ENCODE measurements at regions not wholly inside any gene's neighbourhood (a gene's known extent, or its start where the extent isn't known, plus 50 kb on each side); places are given as distances from the start of the nearest gene placed in this dataset.
"Not testable (repeated sequence)": the region's sequence is repeated elsewhere in the genome, so short reads cannot be mapped to it uniquely, and the experiment has no call there.

DNA sequence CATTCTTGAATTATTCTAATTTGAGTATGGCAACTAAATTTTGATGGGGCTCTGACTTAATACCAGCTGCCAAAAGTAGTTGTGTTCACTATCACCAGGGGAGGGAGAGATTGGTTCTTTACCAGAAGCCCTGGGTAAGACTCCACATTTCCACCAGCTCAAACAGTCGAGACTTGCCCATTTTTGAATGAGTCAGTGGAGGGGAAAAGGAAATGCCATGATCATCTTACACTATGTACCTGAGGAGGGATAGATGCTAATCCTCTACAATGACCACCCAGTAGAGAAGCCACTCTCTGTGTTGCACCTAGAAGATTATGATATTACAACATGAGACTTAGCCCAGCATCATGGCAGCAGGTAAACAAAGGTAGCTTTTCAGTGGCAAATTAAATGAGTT, 77.0 kb upstream of the SGK1 start:
- Histone ChIP-seq H3K27me3 (no peaks in the 10 kb centered on the region), H3K36me3 (no peaks in the 10 kb centered on the region), H3K9me3 (no peaks in the 10 kb centered on the region), H3K27ac (no peak overlapping the region), H3K4me1 (no peaks in the 10 kb centered on the region), H3K4me3 (no peak overlapping the region), H3K9ac (ENCODE audit: low read depth in 2 of 2, low read length in 2 of 2) (no peak overlapping the region)
- intact Hi-C loops (cut with DNase I) = no loop called here
- no peak for DNase-seq
- TF ChIP-seq, protein P1, sequence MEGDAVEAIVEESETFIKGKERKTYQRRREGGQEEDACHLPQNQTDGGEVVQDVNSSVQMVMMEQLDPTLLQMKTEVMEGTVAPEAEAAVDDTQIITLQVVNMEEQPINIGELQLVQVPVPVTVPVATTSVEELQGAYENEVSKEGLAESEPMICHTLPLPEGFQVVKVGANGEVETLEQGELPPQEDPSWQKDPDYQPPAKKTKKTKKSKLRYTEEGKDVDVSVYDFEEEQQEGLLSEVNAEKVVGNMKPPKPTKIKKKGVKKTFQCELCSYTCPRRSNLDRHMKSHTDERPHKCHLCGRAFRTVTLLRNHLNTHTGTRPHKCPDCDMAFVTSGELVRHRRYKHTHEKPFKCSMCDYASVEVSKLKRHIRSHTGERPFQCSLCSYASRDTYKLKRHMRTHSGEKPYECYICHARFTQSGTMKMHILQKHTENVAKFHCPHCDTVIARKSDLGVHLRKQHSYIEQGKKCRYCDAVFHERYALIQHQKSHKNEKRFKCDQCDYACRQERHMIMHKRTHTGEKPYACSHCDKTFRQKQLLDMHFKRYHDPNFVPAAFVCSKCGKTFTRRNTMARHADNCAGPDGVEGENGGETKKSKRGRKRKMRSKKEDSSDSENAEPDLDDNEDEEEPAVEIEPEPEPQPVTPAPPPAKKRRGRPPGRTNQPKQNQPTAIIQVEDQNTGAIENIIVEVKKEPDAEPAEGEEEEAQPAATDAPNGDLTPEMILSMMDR (IDR thresholded peaks at IDR 0.05) = no peak

DNA sequence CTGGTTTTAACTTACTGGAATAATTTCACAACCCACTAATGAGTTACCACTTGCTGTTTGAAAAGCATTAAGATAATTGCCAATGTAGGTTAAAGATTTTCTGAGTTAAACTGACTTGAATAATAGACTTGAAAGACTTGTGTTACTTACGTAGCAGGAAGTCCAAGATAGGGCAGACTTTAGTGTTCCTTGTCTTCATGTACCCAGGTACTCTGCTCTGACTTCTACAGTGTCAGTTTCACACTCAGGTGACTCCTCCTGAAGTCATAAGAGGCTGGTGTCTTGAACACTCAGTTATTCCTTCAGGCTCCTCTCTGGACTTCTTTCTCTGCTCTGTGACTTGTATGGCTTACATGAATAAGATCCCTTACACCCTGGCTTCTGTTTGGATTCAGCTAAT, 76.3 kb upstream of the SGK1 start:
- Histone ChIP-seq H3K9me3 (no peaks in the 10 kb centered on the region), H3K4me3 (no peak overlapping the region), H3K36me3 (no peaks in the 10 kb centered on the region), H3K9ac (ENCODE audit: low read depth in 2 of 2, low read length in 2 of 2) (no peak overlapping the region), H3K27me3 (no peaks in the 10 kb centered on the region), H3K4me1 (no peaks in the 10 kb centered on the region), H3K27ac (no peak overlapping the region)
- intact Hi-C loops (cut with DNase I) = no loop called here
- DNase-seq = no peak
- TF ChIP-seq, protein P1 (IDR thresholded peaks at IDR 0.05) = no peak

DNA sequence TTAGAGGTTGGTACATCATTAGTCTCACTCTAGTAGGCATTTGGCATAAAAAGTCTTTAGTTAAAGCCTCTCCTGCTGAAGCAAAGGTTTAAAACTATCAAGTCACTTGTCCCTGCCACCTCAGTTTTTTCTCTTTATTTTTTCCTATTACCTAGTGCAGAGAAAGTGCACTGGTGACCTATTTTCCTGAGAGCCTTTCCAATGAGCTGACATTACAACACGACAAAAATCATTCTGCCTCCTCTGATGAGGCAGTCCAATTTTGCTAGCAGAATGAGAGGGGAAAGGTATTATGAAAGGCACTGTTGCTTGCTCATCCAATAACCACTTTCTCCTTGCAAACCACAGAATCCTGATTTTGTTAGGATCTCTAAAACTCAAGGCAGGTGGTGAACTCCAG, 73.3 kb upstream of the SGK1 start:
- Histone ChIP-seq H3K4me3 (no peak overlapping the region), H3K4me1 (no peaks in the 10 kb centered on the region), H3K9ac (ENCODE audit: low read depth in 2 of 2, low read length in 2 of 2) (no peak overlapping the region), H3K9me3 (no peaks in the 10 kb centered on the region), H3K27ac (no peak overlapping the region), H3K27me3 (no peaks in the 10 kb centered on the region), H3K36me3 (no peaks in the 10 kb centered on the region)
- TF ChIP-seq, protein P1 (IDR thresholded peaks at IDR 0.05) = no peak
- DNase-seq = no peak
- intact Hi-C loops (cut with DNase I) = no loop called here

DNA sequence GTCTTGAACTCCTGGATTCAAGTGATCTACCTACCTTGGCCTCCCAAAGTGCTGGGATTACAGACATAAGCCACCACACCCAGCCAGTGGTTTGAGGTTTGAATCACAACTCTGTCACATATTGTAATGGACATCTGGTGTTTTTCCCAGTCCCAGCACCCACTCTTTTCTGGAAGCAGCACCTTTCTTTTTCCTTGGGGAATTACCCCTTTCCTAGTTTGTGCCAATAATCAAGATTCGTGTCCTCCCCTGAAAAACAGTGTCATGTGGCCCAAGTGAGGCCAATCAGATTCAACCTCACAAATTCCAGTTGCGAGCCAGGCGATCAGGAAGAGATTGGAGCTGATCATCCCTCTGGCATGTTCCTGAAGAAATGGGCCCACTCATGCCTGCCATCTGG, 71.7 kb upstream of the SGK1 start:
- Histone ChIP-seq H3K36me3 (no peaks in the 10 kb centered on the region), H3K27me3 (no peaks in the 10 kb centered on the region), H3K4me3 (no peak overlapping the region), H3K4me1 (no peaks in the 10 kb centered on the region), H3K9ac (ENCODE audit: low read depth in 2 of 2, low read length in 2 of 2) (no peak overlapping the region), H3K27ac (no peak overlapping the region), H3K9me3 (no peaks in the 10 kb centered on the region)
- DNase-seq = no peak
- TF ChIP-seq, protein P1 (IDR thresholded peaks at IDR 0.05) = no peak
- intact Hi-C loops (cut with DNase I) = no loop called here

GRCh38 chr6:134389129-134389528, 71.2 kb upstream of the SGK1 start:
- intact Hi-C loops (cut with DNase I) = no loop called here
- no peak overlapping the region for H3K9ac ChIP-seq (ENCODE audit: low read depth in 2 of 2, low read length in 2 of 2)
- TF ChIP-seq, protein P1 (IDR thresholded peaks at IDR 0.05) = no peak
- no peaks in the 10 kb centered on the region for H3K36me3 ChIP-seq
- H3K27ac ChIP-seq = no peak overlapping the region
- H3K4me1 ChIP-seq = no peaks in the 10 kb centered on the region
- no peak for DNase-seq
- no peak overlapping the region for H3K4me3 ChIP-seq
- no peaks in the 10 kb centered on the region for H3K9me3 ChIP-seq
- H3K27me3 ChIP-seq = no peaks in the 10 kb centered on the region

- H3K27ac ChIP-seq; DNase-seq; H3K27me3 ChIP-seq; H3K4me1 ChIP-seq; intact Hi-C loops (cut with DNase I); H3K4me3 ChIP-seq; H3K9ac ChIP-seq (ENCODE audit: low read depth in 2 of 2, low read length in 2 of 2); H3K9me3 ChIP-seq; H3K36me3 ChIP-seq: not testable (repeated sequence)
Observed at GRCh38 chr6:134386482-134386881, 68.6 kb upstream of the SGK1 start.

All from colonic mucosa (tissue), 4 donors.